Esophagus squamous epithelium (tissue), 5 donors: ENCODE measurements at regions not wholly inside any gene's neighbourhood (a gene's known extent, or its start where the extent isn't known, plus 50 kb on each side); places are given as distances from the start of the nearest gene placed in this dataset.
A peak's percentile ranks its signal among the peaks of the same experiment; 100 is the strongest.

Experiments used
- DNase-seq: peaks from one replicate; lab custom pipeline; 2025; lab: John Stamatoyannopoulos, UW
- H3K27ac ChIP-seq, 4 donors: fragments of 200-600 bp; sonication (generic); one replicate each; pipeline ENCODE4 v1.5.1; 2016 to 2019; ENCODE audit warnings: mild to moderate bottlenecking in 1 of 4
- H3K27me3 ChIP-seq, 4 donors: fragments of 200-600 bp; sonication (generic); 1 replicate in 3 of 4; 2 replicates in 1 of 4; pipeline versions ENCODE4 v1.5.1 to v1.6.0; 2017 to 2021; ENCODE audit warnings: antibody characterized with exemption in 1 of 4
- H3K36me3 ChIP-seq, 3 donors: fragments of 200-600 bp; sonication (generic); one replicate each; pipeline ENCODE4 v1.5.1; 2016 to 2019
- H3K4me1 ChIP-seq, 3 donors: fragments of 200-600 bp; sonication (generic); one replicate each; pipeline ENCODE4 v1.5.1; 2017 to 2019
- H3K4me3 ChIP-seq, 4 donors: fragments of 200-600 bp; sonication (generic); 1 replicate in 3 of 4; 2 replicates in 1 of 4; pipeline ENCODE4 v1.5.1; 2016 to 2019; ENCODE audit warnings: mild to moderate bottlenecking in 2 of 4, moderate library complexity in 1 of 4
- H3K9me3 ChIP-seq, 3 donors: fragments of 200-600 bp; sonication (generic); one replicate each; pipeline ENCODE4 v1.5.1; 2016 to 2019
- POLR2A ChIP-seq, 4 donors: fragments of 450-650 bp; IDR thresholded peaks; one replicate each; pipeline ENCODE4 v1.6.1; 2017; ENCODE audit warnings: antibody characterized with exemption in 4 of 4, mild to moderate bottlenecking in 4 of 4, moderate library complexity in 3 of 4
- WGBS, 2 donors: methylation state at CpG; one replicate each; pipeline ENCODE4 v1.1.5; 2018; 5-methylcytosine and 5-hydroxymethylcytosine counted together
- intact Hi-C: fragments of 100-400 bp; cut with DNase I; formaldehyde crosslinking; loops from one replicate; pipeline ENCODE4 v1.15.0; 2022
- TF ChIP-seq, protein P1 (sequence below), 6 experiments: fragments of 450-650 bp in 4 of 6; fragments of 200-600 bp in 2 of 6; sonication (generic) in 2 of 6; IDR thresholded peaks; one replicate each; pipeline ENCODE4 v1.5.1; 2016 to 2019; ENCODE audit warnings: antibody characterized with exemption in 6 of 6, mild to moderate bottlenecking in 4 of 6, moderate library complexity in 4 of 6
- donor health status: DM: yes; HTN: yes; CAD: no.

DNA sequence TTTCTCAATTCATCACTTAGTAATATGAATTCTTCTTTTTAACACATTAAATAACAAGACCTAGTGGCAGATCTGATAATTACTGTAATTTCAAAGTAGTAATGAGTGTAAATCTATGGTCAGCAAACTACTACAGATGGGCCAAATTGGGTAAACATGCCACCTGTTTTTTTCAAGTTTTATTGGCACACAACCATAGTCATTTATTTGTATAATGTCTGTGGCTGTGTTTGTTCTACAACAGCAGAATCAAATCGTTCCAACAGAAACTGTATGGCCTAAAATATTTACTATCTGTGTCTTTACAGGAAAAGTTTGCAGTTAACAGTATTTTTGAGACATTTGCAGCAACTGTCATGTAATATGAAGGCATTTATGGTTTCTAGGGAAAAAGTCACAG lies 86.1 kb upstream of the EYA2 start:
- peaks cover 0 to 41% (median 2%) of the 10 kb centered on the region in 4 donors for H3K27me3 ChIP-seq
- WGBS, 2 donors, result 52 to 55% methylated on average over 1 of the region's 1 CpG
- intact Hi-C loops, result no loop called here

DNA sequence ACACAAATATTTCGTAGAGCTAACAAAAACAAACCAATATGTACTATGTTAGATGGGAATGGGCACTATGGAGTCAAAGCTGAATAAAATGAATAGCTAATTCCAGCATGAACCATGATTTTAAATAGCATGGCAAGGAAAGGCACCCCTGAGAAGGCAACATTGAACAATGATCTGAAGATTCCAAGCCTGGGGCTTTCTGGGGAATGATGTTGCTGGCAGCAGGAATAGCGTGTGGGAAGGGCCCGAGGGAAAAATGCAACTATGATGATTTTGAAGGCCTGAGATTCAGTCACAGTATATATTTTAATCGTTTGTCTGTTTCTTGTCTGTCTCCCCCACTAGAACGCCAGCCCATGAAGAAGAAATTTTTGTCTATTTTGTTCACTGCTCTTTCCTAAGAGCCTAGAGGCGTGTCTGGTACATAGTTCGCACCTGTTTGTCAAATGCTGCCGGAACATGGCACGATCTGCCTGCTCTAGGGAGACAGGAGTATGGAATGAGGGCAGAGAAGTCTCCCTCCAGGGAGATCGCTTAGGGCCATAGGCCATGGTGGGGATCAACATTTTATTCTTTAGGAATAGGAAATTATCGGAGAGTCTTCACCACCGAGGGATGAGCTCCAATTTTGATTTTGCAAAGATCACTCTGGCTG lies 84.8 kb upstream of the EYA2 start:
- intact Hi-C loops, result no loop called here
- no peak for DNase-seq

More for the DNA sequence above, 86.1 kb upstream of the EYA2 start:
- Histone ChIP-seq H3K4me1 (peaks cover 6 to 22% (median 8%) of the 10 kb centered on the region in 3 donors), H3K27ac (no peak overlapping the region), H3K4me3 (no peak overlapping the region), H3K9me3 (no peaks in the 10 kb centered on the region), H3K36me3 (no peaks in the 10 kb centered on the region)
- no peak for DNase-seq
- no peak for TF ChIP-seq POLR2A (IDR thresholded peaks at IDR 0.05)
- TF ChIP-seq, protein P1, sequence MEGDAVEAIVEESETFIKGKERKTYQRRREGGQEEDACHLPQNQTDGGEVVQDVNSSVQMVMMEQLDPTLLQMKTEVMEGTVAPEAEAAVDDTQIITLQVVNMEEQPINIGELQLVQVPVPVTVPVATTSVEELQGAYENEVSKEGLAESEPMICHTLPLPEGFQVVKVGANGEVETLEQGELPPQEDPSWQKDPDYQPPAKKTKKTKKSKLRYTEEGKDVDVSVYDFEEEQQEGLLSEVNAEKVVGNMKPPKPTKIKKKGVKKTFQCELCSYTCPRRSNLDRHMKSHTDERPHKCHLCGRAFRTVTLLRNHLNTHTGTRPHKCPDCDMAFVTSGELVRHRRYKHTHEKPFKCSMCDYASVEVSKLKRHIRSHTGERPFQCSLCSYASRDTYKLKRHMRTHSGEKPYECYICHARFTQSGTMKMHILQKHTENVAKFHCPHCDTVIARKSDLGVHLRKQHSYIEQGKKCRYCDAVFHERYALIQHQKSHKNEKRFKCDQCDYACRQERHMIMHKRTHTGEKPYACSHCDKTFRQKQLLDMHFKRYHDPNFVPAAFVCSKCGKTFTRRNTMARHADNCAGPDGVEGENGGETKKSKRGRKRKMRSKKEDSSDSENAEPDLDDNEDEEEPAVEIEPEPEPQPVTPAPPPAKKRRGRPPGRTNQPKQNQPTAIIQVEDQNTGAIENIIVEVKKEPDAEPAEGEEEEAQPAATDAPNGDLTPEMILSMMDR (IDR thresholded peaks at IDR 0.05), result no peak

DNA sequence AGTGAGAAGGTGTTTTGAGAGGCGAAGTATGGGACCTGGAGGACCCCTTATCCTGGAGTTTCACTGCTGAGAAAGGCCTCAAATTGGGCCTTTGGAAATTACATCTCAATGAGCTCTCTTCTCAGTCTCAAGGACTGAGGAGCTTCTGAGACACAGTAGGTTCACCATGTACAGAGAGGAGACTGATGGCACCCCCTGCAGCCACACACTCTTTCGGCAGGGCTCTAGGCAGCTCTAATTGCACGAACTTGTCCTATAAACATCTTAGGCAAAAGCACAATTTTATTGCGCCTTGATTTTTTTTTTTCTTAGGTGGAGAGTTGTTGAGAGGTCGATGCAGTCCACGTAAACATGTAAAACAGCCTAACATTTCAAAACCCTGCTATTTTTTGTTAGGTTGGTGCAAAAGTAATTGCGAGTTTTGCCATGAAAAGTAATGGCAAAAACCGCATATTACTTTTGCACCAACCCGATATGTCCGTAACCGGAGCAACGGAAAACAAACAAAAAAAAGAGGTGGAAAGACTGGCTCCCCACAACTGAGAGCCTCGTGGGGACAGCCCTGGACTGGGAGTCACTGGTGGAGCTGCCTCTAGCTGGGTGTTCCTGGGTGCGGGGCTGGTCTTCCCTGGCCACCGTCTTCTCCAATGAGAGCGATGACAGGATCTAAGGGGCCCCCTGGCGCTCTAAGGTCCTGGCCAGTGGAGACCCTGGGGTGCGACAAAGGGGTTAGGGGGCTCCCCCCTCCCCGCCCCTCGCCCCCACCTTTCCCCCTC lies 84.0 kb upstream of the EYA2 start:
- Histone ChIP-seq H3K27ac (no peak overlapping the region), H3K4me1 (peaks cover 6 to 33% (median 8%) of the 10 kb centered on the region in 3 donors), H3K27me3 (peaks cover 0 to 46% (median 2%) of the 10 kb centered on the region in 4 donors), H3K4me3 (peak overlapping the region; percentile 30 to 62 (median 38)), H3K36me3 (no peaks in the 10 kb centered on the region), H3K9me3 (no peaks in the 10 kb centered on the region)
- 24 to 64% methylated on average over 12 to 15 of the region's 20 CpGs for WGBS, 2 donors
- DNase-seq, result no peak
- TF ChIP-seq, protein P1 (IDR thresholded peaks at IDR 0.05), result no peak
- no peak for TF ChIP-seq POLR2A (IDR thresholded peaks at IDR 0.05)
- intact Hi-C loops, result no loop called here

More for the DNA sequence above, 84.8 kb upstream of the EYA2 start:
- Histone ChIP-seq H3K36me3 (no peaks in the 10 kb centered on the region), H3K4me3 (no peak overlapping the region), H3K9me3 (no peaks in the 10 kb centered on the region), H3K27me3 (peaks cover 0 to 45% (median 2%) of the 10 kb centered on the region in 4 donors), H3K4me1 (peaks cover 6 to 27% (median 8%) of the 10 kb centered on the region in 3 donors), H3K27ac (no peak overlapping the region)
- TF ChIP-seq POLR2A (IDR thresholded peaks at IDR 0.05), result no peak
- TF ChIP-seq, protein P1 (IDR thresholded peaks at IDR 0.05), result no peak
- WGBS, 2 donors, result 63% methylated on average over 12 of the region's 12 CpGs

DNA sequence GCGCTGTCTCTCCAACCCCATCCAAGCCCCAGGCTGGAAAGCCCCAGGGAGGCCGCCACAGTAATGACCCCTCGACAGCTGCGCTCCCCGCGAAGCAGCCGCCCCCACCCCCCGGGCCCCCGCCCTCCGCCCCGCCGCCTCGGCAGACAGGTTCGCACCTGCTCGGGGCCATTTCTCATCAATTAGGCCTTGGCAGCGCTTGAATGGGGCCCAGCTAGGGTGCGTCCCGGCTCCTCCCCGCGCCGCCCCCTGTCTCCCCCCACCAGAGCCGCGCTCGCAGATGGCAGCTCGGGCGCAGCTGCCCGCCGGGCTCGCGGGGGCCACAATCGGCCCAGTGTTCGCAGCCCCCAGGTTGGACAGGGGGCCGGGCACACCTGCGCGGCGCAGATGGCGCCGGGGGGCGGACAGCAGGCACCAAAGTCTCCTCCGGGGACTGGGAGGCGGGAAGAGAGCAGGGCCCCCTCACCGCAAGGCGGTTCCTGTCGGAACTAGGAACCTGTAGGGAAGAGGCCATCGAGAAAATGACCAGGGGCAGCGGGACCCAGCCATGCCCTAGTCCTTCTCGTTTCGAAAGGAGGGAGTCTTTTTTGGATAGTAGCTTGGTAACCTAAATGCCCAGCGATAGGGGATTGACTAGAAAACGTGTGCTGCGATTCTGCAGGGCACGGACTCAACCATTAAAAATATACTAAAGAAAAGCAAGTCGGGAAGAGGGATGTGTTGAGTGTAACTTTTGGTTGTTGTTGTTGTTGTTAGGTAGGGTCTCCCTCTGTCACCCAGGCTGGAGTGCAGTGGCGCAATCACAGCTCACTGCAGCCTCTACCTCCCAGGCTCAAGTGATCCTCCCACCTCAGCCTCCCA lies 83.2 kb upstream of the EYA2 start:
- H3K4me1 ChIP-seq, result peaks cover 6 to 33% (median 8%) of the 10 kb centered on the region in 3 donors
- no peaks in the 10 kb centered on the region for H3K36me3 ChIP-seq
- TF ChIP-seq, protein P1 (IDR thresholded peaks at IDR 0.05), result no peak
- no peak for TF ChIP-seq POLR2A (IDR thresholded peaks at IDR 0.05)
- no peak for DNase-seq
- H3K9me3 ChIP-seq, result no peaks in the 10 kb centered on the region
- intact Hi-C loops, result no loop called here
- H3K4me3 ChIP-seq, result peak overlapping the region; percentile 30 to 62 (median 38)
- H3K27me3 ChIP-seq, result peaks cover 0 to 55% (median 2%) of the 10 kb centered on the region in 4 donors
- no peak overlapping the region for H3K27ac ChIP-seq
- WGBS, 2 donors, result 13 to 38% methylated on average over 15 to 17 of the region's 54 CpGs
